ENCODE measurements at regions not wholly inside any gene's neighbourhood (a gene's known extent, or its start where the extent isn't known, plus 50 kb on each side); places are given as distances from the start of the nearest gene placed in this dataset.

- H3K9me3 Mint-ChIP-seq = peaks cover 4 to 16% (median 10%) of the 10 kb centered on the region in 7 donors
- no peak for TF ChIP-seq CTCF (IDR thresholded peaks at IDR 0.05)
- Histone ChIP-seq H2AFZ (ENCODE audit: insufficient read depth, low read depth, low read length, poor library complexity, severe bottlenecking) (no peak overlapping the region), H3K27me3 (ENCODE audit: control insufficient read depth in 2 of 2, insufficient read depth in 2 of 2, low read length in 2 of 2) (no peaks in the 10 kb centered on the region), H3K36me3 (replicated peaks in 1 of 2; ENCODE audit: control insufficient read depth in 1 of 2, insufficient read depth in 2 of 2, low read length in 2 of 2) (no peaks in the 10 kb centered on the region), H3K4me2 (replicated peaks; ENCODE audit: extremely low read depth, low read length, poor library complexity, severe bottlenecking) (no peak overlapping the region), H3K79me2 (ENCODE audit: insufficient read depth, low read length) (no peaks in the 10 kb centered on the region), H4K20me1 (ENCODE audit: insufficient read depth, low read length) (no peaks in the 10 kb centered on the region), H3K4me3 (replicated peaks in 1 of 3; ENCODE audit: low read depth in 2 of 3, low read length in 3 of 3) (no peak overlapping the region), H3K9ac (ENCODE audit: insufficient read depth, low read length, poor library complexity, severe bottlenecking) (no peak overlapping the region), H3K27ac (ENCODE audit: low read depth in 1 of 2, low read length in 2 of 2) (no peak overlapping the region), H3K9me3 (replicated peaks in 1 of 2; ENCODE audit: control insufficient read depth in 1 of 2, insufficient read depth in 1 of 2, low read length in 2 of 2) (peaks cover 7 to 20% of the 10 kb centered on the region in 2 donors), H3K4me1 (ENCODE audit: control insufficient read depth in 1 of 2, insufficient read depth in 2 of 2, low read length in 2 of 2) (peaks cover 4 to 9% of the 10 kb centered on the region in 2 donors)
- no peak for DNase-seq
- WGBS (ENCODE audit: insufficient coverage) = 98% methylated on average over 3 of the region's 3 CpGs
- no peak overlapping the region for H3K4me3 Mint-ChIP-seq
- H3K4me1 Mint-ChIP-seq = peaks cover 14% of the 10 kb centered on the region
- H3K27me3 Mint-ChIP-seq (ENCODE audit: low read depth in 3 of 3) = peaks cover 0 to 8% (median 2%) of the 10 kb centered on the region in 3 donors
- no peaks in the 10 kb centered on the region for H3K36me3 Mint-ChIP-seq
- intact Hi-C loops (cut with micrococcal nuclease) = no loop called here
- no peak overlapping the region for H3K27ac Mint-ChIP-seq
These were observed 115.1 kb upstream of the MVB12B start for GRCh38 chr9:126211441-126212074.

GRCh38 chr9:126215486-126215885, 111.1 kb upstream of the MVB12B start:
- H3K36me3 ChIP-seq (replicated peaks in 1 of 2; ENCODE audit: control insufficient read depth in 1 of 2, insufficient read depth in 2 of 2, low read length in 2 of 2) = no peaks in the 10 kb centered on the region
- no peaks in the 10 kb centered on the region for H4K20me1 ChIP-seq (ENCODE audit: insufficient read depth, low read length)
- DNase-seq = no peak
- no peak overlapping the region for H3K4me3 ChIP-seq (replicated peaks in 1 of 3; ENCODE audit: low read depth in 2 of 3, low read length in 3 of 3)
- WGBS (ENCODE audit: insufficient coverage) = 95% methylated on average over 4 of the region's 4 CpGs
- no peaks in the 10 kb centered on the region for H3K79me2 ChIP-seq (ENCODE audit: insufficient read depth, low read length)
- Mint-ChIP-seq H3K9me3 (peaks cover 4 to 21% (median 10%) of the 10 kb centered on the region in 7 donors), H3K4me3 (no peak overlapping the region), H3K27ac (no peak overlapping the region), H3K27me3 (ENCODE audit: low read depth in 3 of 3) (peaks cover 0 to 10% (median 10%) of the 10 kb centered on the region in 3 donors), H3K36me3 (no peaks in the 10 kb centered on the region), H3K4me1 (no peaks in the 10 kb centered on the region)
- no peak overlapping the region for H2AFZ ChIP-seq (ENCODE audit: insufficient read depth, low read depth, low read length, poor library complexity, severe bottlenecking)
- no peak overlapping the region for H3K9ac ChIP-seq (ENCODE audit: insufficient read depth, low read length, poor library complexity, severe bottlenecking)
- peaks cover 2 to 4% of the 10 kb centered on the region in 2 donors for H3K27me3 ChIP-seq (ENCODE audit: control insufficient read depth in 2 of 2, insufficient read depth in 2 of 2, low read length in 2 of 2)
- no peaks in the 10 kb centered on the region for H3K4me1 ChIP-seq (ENCODE audit: control insufficient read depth in 1 of 2, insufficient read depth in 2 of 2, low read length in 2 of 2)
- H3K9me3 ChIP-seq (replicated peaks in 1 of 2; ENCODE audit: control insufficient read depth in 1 of 2, insufficient read depth in 1 of 2, low read length in 2 of 2) = peaks cover 7 to 20% of the 10 kb centered on the region in 2 donors
- H3K27ac ChIP-seq (ENCODE audit: low read depth in 1 of 2, low read length in 2 of 2) = no peak overlapping the region
- no peak overlapping the region for H3K4me2 ChIP-seq (replicated peaks; ENCODE audit: extremely low read depth, low read length, poor library complexity, severe bottlenecking)
- no peak for TF ChIP-seq CTCF (IDR thresholded peaks at IDR 0.05)
- intact Hi-C loops (cut with micrococcal nuclease) = no loop called here

Data from CD14-positive monocyte (primary cell).